B cell (primary cell): ENCODE measurements at regions not wholly inside any gene's neighbourhood (a gene's known extent, or its start where the extent isn't known, plus 50 kb on each side); places are given as distances from the start of the nearest gene placed in this dataset.

Source experiments
- ATAC-seq: fragments of 200-7000 bp; cut with Tn5 transposase; one replicate; pipeline ENCODE4 v1.10.0; 2021; ENCODE audit warnings: low read depth, mild to moderate bottlenecking, moderate number of reproducible peaks, moderate library complexity
- CTCF ChIA-PET: fragments of 350-600 bp; sonication (Branson Sonifier 250); formaldehyde crosslinking; loops from one replicate; lab custom pipeline; 2021; ENCODE audit warnings: antibody characterized with exemption, inconsistent platforms; lab: Charles Lee
- POLR2A ChIA-PET: fragments of 350-600 bp; sonication (Branson Sonifier 250); formaldehyde crosslinking; loops from one replicate; lab custom pipeline; 2021; ENCODE audit warnings: antibody characterized with exemption; lab: Charles Lee
- DNase-seq: peaks from one replicate; pipeline ENCODE4 v3.0.0; 2013
- H2AFZ ChIP-seq: 2 replicates; pipeline ENCODE4 v1.6.1; 2012; ENCODE audit warnings: mild to moderate bottlenecking, low read depth, low read length; ENCODE audit not compliant: insufficient read depth, poor library complexity, severe bottlenecking
- H3K27ac ChIP-seq, 2 donors: 1 replicate in 1 of 2; 2 replicates in 1 of 2; pipeline ENCODE4 v1.5.1; 2012 to 2013; ENCODE audit warnings: low read length in 2 of 2, mild to moderate bottlenecking in 2 of 2, moderate library complexity in 1 of 2
- H3K27me3 ChIP-seq, 4 experiments: fragments of 200-600 bp in 1 of 4; sonication (generic) in 1 of 4; replicated peaks in 1 of 4; 1 replicate in 2 of 4; 2 replicates in 2 of 4; pipeline versions ENCODE4 v1.6.1 to v1.7.0; 2013 to 2016; ENCODE audit warnings: low read length in 3 of 4, mild to moderate bottlenecking in 2 of 4, mixed read lengths in 1 of 4, moderate library complexity in 1 of 4; ENCODE audit not compliant: insufficient read depth in 4 of 4, control insufficient read depth in 3 of 4; ENCODE audit errors: control extremely low read depth in 1 of 4
- H3K36me3 ChIP-seq, 2 experiments: replicated peaks in 1 of 2; 1 replicate in 1 of 2; 2 replicates in 1 of 2; pipeline versions ENCODE4 v1.6.1 to v1.7.1; 2013; ENCODE audit warnings: low read length in 1 of 2; ENCODE audit not compliant: insufficient read depth in 2 of 2, control insufficient read depth in 1 of 2; ENCODE audit errors: control extremely low read depth in 1 of 2, extremely low read depth in 1 of 2
- H3K4me1 ChIP-seq, 2 donors: fragments of 200-600 bp in 1 of 2; sonication (generic) in 1 of 2; 1 replicate in 1 of 2; 2 replicates in 1 of 2; pipeline versions ENCODE4 v1.5.1 to v1.6.1; 2013 to 2017; ENCODE audit warnings: low read length in 2 of 2; ENCODE audit not compliant: control insufficient read depth in 2 of 2, insufficient read depth in 2 of 2
- H3K4me2 ChIP-seq: replicated peaks from 2 replicates; pipeline ENCODE3; 2012; ENCODE audit warnings: mild to moderate bottlenecking, low read depth, low read length; ENCODE audit not compliant: poor library complexity, severe bottlenecking
- H3K4me3 ChIP-seq, 5 experiments: fragments of 200-600 bp in 1 of 5; sonication (generic) in 1 of 5; 1 replicate in 3 of 5; 2 replicates in 2 of 5; pipeline versions ENCODE4 v1.5.1 to v1.7.0; 2011 to 2016; ENCODE audit warnings: low read length in 4 of 5, mild to moderate bottlenecking in 4 of 5, low read depth in 2 of 5, control low read depth in 1 of 5, moderate library complexity in 1 of 5; ENCODE audit not compliant: insufficient read depth in 1 of 5; ENCODE audit errors: control extremely low read depth in 1 of 5, extremely low read depth in 1 of 5
- H3K79me2 ChIP-seq: fragments of 200-600 bp; sonication (generic); one replicate; pipeline ENCODE4 v1.6.0; 2016; ENCODE audit warnings: low read length; ENCODE audit not compliant: control insufficient read depth, insufficient read depth
- H3K9ac ChIP-seq: fragments of 200-600 bp; sonication (generic); 2 replicates; pipeline ENCODE4 v1.6.1; 2017; ENCODE audit warnings: mild to moderate bottlenecking, low read length, moderate library complexity
- H3K9me3 ChIP-seq, 3 donors: one replicate each; pipeline versions ENCODE4 v1.6.1 to v1.7.1; 2013; ENCODE audit warnings: low read length in 2 of 3; ENCODE audit not compliant: control insufficient read depth in 2 of 3, insufficient read depth in 1 of 3; ENCODE audit errors: control extremely low read depth in 1 of 3
- H4K20me1 ChIP-seq: 2 replicates; pipeline ENCODE4 v1.6.0; 2012; ENCODE audit warnings: mild to moderate bottlenecking, low read length; ENCODE audit not compliant: insufficient read depth, control insufficient read depth, poor library complexity, severe bottlenecking
- H3K27ac Mint-ChIP-seq: one replicate; pipeline ENCODE4 v1.8.0; 2021; ENCODE audit warnings: mixed read lengths
- H3K27me3 Mint-ChIP-seq: one replicate; pipeline ENCODE4 v1.8.0; 2021; ENCODE audit warnings: mixed read lengths
- H3K4me1 Mint-ChIP-seq: one replicate; pipeline ENCODE4 v1.8.0; 2021; ENCODE audit warnings: mixed read lengths
- H3K4me3 Mint-ChIP-seq: one replicate; pipeline ENCODE4 v1.8.0; 2021; ENCODE audit warnings: mixed read lengths
- H3K9me3 Mint-ChIP-seq: one replicate; pipeline ENCODE4 v1.8.0; 2022; ENCODE audit warnings: mixed read lengths; ENCODE audit not compliant: insufficient read depth
- EZH2 ChIP-seq: IDR thresholded peaks from 2 replicates; pipeline ENCODE4 v1.6.1; 2012; ENCODE audit warnings: borderline replicate concordance, low read depth, mild to moderate bottlenecking, moderate library complexity, low read length; ENCODE audit not compliant: insufficient read depth, poor library complexity, severe bottlenecking
- WGBS: methylation state at CpG from one replicate; pipeline ENCODE4 v1.1.5; 2013; ENCODE audit warnings: missing lambda C conversion rate; ENCODE audit not compliant: insufficient coverage; 5-methylcytosine and 5-hydroxymethylcytosine counted together
- intact Hi-C: fragments of 100-400 bp; cut with micrococcal nuclease; formaldehyde crosslinking; loops from one replicate; pipeline ENCODE4 v1.10.0; 2022
- TF ChIP-seq, protein P1 (sequence below): fragments of 200-600 bp; IDR thresholded peaks from one replicate; pipeline ENCODE4 v1.8.0; 2022; ENCODE audit warnings: antibody characterized with exemption, mild to moderate bottlenecking

DNA sequence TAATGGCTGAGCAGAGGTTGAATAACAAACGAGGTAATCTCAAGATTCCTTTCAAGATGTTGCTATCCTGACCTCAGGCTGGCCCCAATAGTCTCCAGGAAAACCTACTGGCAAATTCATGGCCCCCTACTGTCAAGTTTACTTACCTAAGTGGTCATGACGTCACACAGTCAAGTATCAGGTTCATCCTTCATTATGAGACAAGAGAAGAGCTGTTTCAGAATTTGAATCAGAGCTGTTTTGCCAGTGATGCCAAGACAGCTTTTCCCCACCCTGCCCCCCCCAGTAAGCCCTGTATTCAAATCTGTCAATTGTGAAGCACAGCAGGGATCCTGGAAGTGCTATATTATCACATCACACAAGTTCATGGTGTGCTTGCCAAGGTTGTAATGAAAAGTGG, 509.6 kb downstream of the NOVA1 start:
- no peaks in the 10 kb centered on the region for H3K9me3 Mint-ChIP-seq
- intact Hi-C loops = no loop called here

DNA sequence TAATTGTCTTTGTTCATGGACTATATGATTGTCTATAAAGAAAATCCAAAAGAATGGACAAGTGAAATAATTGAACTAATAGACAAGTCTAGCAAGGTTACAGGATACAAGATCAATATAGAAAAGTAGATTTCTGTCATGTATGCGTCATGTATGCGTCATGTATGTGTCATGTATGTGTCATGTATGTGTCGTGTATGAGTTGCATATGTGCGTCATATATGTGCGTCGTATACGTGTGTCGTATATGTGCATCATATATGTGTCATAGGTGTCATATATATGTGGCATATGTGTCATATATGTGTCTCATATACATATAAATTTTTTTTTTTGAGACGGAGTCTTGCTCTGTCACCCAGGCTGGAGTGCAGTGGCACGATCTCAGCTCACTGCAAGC, 516.8 kb downstream of the NOVA1 start:
- Mint-ChIP-seq H3K27ac (no peak overlapping the region), H3K4me3 (no peak overlapping the region), H3K27me3 (no peaks in the 10 kb centered on the region), H3K9me3 (peaks cover 2% of the 10 kb centered on the region), H3K4me1 (no peaks in the 10 kb centered on the region)
- POLR2A ChIA-PET = no interaction called here
- H4K20me1 ChIP-seq = no peaks in the 10 kb centered on the region
- no peak overlapping the region for H3K27ac ChIP-seq
- H3K4me1 ChIP-seq = no peaks in the 10 kb centered on the region
- peaks cover 0 to 1% (median 0%) of the 10 kb centered on the region in 3 donors for H3K9me3 ChIP-seq
- H3K9ac ChIP-seq = no peak overlapping the region
- H2AFZ ChIP-seq = no peak overlapping the region
- no peaks in the 10 kb centered on the region for H3K27me3 ChIP-seq
- H3K79me2 ChIP-seq = no peaks in the 10 kb centered on the region
- H3K36me3 ChIP-seq = no peaks in the 10 kb centered on the region
- H3K4me3 ChIP-seq = no peak overlapping the region
- no peak for DNase-seq
- H3K4me2 ChIP-seq = no peak overlapping the region
- no peak for ATAC-seq
- 86% methylated on average over 7 of the region's 10 CpGs for WGBS
- CTCF ChIA-PET = no interaction called here
- intact Hi-C loops = no loop called here
- no peak for TF ChIP-seq EZH2
- TF ChIP-seq, protein P1, sequence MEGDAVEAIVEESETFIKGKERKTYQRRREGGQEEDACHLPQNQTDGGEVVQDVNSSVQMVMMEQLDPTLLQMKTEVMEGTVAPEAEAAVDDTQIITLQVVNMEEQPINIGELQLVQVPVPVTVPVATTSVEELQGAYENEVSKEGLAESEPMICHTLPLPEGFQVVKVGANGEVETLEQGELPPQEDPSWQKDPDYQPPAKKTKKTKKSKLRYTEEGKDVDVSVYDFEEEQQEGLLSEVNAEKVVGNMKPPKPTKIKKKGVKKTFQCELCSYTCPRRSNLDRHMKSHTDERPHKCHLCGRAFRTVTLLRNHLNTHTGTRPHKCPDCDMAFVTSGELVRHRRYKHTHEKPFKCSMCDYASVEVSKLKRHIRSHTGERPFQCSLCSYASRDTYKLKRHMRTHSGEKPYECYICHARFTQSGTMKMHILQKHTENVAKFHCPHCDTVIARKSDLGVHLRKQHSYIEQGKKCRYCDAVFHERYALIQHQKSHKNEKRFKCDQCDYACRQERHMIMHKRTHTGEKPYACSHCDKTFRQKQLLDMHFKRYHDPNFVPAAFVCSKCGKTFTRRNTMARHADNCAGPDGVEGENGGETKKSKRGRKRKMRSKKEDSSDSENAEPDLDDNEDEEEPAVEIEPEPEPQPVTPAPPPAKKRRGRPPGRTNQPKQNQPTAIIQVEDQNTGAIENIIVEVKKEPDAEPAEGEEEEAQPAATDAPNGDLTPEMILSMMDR = no peak

More for the DNA sequence above, 509.6 kb downstream of the NOVA1 start:
- ChIA-PET POLR2A (no interaction called here), CTCF (no interaction called here)
- no peaks in the 10 kb centered on the region for H3K27me3 Mint-ChIP-seq
- H3K36me3 ChIP-seq = no peaks in the 10 kb centered on the region
- DNase-seq (no peak), ATAC-seq (no peak)
- TF ChIP-seq, protein P1 = no peak
- TF ChIP-seq EZH2 = no peak
- H3K4me3 Mint-ChIP-seq = no peak overlapping the region
- H4K20me1 ChIP-seq = no peaks in the 10 kb centered on the region
- no peaks in the 10 kb centered on the region for H3K79me2 ChIP-seq
- no peaks in the 10 kb centered on the region for H3K4me1 ChIP-seq
- H3K4me2 ChIP-seq = no peak overlapping the region
- H3K9ac ChIP-seq = no peak overlapping the region
- H3K4me3 ChIP-seq = no peak overlapping the region
- no peaks in the 10 kb centered on the region for H3K27me3 ChIP-seq
- H2AFZ ChIP-seq = no peak overlapping the region
- no peak overlapping the region for H3K27ac Mint-ChIP-seq
- no peaks in the 10 kb centered on the region for H3K9me3 ChIP-seq
- H3K27ac ChIP-seq = no peak overlapping the region
- no peaks in the 10 kb centered on the region for H3K4me1 Mint-ChIP-seq
- no CpG with 5 or more reads among the region's 2 CpGs for WGBS
